OCI-LY1 (cell line): ENCODE measurements at regions not wholly inside any gene's neighbourhood (a gene's known extent, or its start where the extent isn't known, plus 50 kb on each side); places are given as distances from the start of the nearest gene placed in this dataset.

ENCODE experiments used
- H2AFZ ChIP-seq: fragments of 200-600 bp; sonication (generic), shearing (Covaris generic); 2 replicates; pipeline ENCODE4 v1.6.0; 2014; ENCODE audit warnings: antibody characterized with exemption, mild to moderate bottlenecking, low read length
- H3F3A ChIP-seq: fragments of 200-600 bp; sonication (generic), shearing (Covaris generic); 2 replicates; pipeline ENCODE4 v1.6.0; 2014; ENCODE audit warnings: mild to moderate bottlenecking, antibody characterized with exemption, low read length, moderate library complexity; ENCODE audit not compliant: insufficient read depth
- H3K27ac ChIP-seq: fragments of 200-600 bp; sonication (generic); 2 replicates; pipeline ENCODE4 v1.5.1; 2014; ENCODE audit warnings: low read length, mixed run types, mild to moderate bottlenecking, low read depth; ENCODE audit not compliant: poor library complexity, severe bottlenecking
- H3K27me3 ChIP-seq: fragments of 200-600 bp; sonication (generic); 2 replicates; pipeline ENCODE4 v1.6.0; 2014; ENCODE audit warnings: antibody characterized with exemption, mild to moderate bottlenecking, low read length, moderate library complexity; ENCODE audit not compliant: insufficient read depth
- H3K36me3 ChIP-seq: fragments of 200-600 bp; sonication (generic); 2 replicates; pipeline ENCODE4 v1.6.1; 2014; ENCODE audit warnings: mild to moderate bottlenecking, antibody characterized with exemption, low read length, moderate library complexity, mixed read lengths; ENCODE audit not compliant: insufficient read depth
- H3K4me1 ChIP-seq: fragments of 200-600 bp; sonication (generic); 2 replicates; pipeline ENCODE4 v1.5.1; 2014; ENCODE audit warnings: mild to moderate bottlenecking, low read length, moderate library complexity; ENCODE audit not compliant: insufficient read depth, severe bottlenecking
- H3K4me2 ChIP-seq: fragments of 200-600 bp; sonication (generic), shearing (Covaris generic); 2 replicates; pipeline ENCODE4 v1.6.1; 2014; ENCODE audit warnings: low read length
- H3K4me3 ChIP-seq: fragments of 200-600 bp; sonication (generic); 2 replicates; pipeline ENCODE4 v1.5.1; 2014; ENCODE audit warnings: low read length, low read depth, mild to moderate bottlenecking, mixed read lengths; ENCODE audit not compliant: poor library complexity, severe bottlenecking
- H3K79me2 ChIP-seq: fragments of 200-600 bp; shearing (Covaris generic); 2 replicates; pipeline ENCODE4 v1.6.1; 2016; ENCODE audit warnings: mixed run types, low read length, mixed read lengths; ENCODE audit not compliant: insufficient read depth
- H3K9ac ChIP-seq: fragments of 200-600 bp; sonication (generic), shearing (Covaris generic); 2 replicates; pipeline ENCODE4 v1.6.1; 2014; ENCODE audit warnings: mild to moderate bottlenecking, low read length, mixed read lengths
- H3K9me2 ChIP-seq: fragments of 200-600 bp; sonication (generic), shearing (Covaris generic); 2 replicates; pipeline ENCODE4 v1.6.1; 2014; ENCODE audit warnings: low read depth, mild to moderate bottlenecking, low read length, mixed read lengths
- H3K9me3 ChIP-seq: fragments of 200-600 bp; shearing (Covaris generic); 2 replicates; pipeline ENCODE4 v1.6.1; 2014; ENCODE audit warnings: low read length, mixed read lengths
- H4K20me1 ChIP-seq: fragments of 200-600 bp; sonication (generic), shearing (Covaris generic); 2 replicates; pipeline ENCODE4 v1.6.0; 2016; ENCODE audit warnings: mild to moderate bottlenecking, low read length; ENCODE audit not compliant: insufficient read depth
- EZH2 ChIP-seq: fragments of 200-600 bp; sonication (generic), shearing (Covaris generic); IDR thresholded peaks from 2 replicates; pipeline ENCODE4 v1.8.0; 2017; ENCODE audit warnings: borderline replicate concordance, mixed run types, mild to moderate bottlenecking, antibody characterized with exemption, low read length, moderate library complexity, mixed read lengths
- TF ChIP-seq, protein P1 (sequence below): fragments of 200-600 bp; sonication (generic), shearing (Covaris generic); IDR thresholded peaks from 2 replicates; pipeline ENCODE4 v1.5.1; 2017; ENCODE audit warnings: mild to moderate bottlenecking, antibody characterized with exemption, low read length, moderate library complexity, mixed read lengths

DNA sequence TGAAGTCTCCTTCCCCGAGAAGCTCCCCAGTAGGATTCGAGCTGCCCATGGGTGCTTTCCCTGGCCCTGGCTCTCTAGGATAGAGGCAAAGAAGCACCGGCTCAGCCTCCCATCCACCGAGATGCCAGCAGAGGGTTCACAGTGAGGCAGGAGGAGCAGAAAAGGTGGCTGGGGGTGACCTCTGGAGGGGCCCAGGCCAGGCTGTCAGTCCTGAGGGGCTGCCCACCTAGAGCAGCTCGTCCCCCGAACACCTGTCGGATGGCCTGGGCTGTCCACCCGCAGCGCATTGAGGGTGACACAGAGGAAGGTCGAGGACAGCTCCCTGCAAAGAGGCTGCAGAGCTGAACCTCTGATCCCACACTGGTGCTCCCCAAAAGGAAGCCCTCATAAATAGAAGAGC lies 167.2 kb upstream of the PPP2R2D start:
- no peak overlapping the region for H3K4me3 ChIP-seq
- H3K9me3 ChIP-seq, result no peaks in the 10 kb centered on the region
- no peak overlapping the region for H2AFZ ChIP-seq
- no peaks in the 10 kb centered on the region for H3K79me2 ChIP-seq
- no peak overlapping the region for H3K4me2 ChIP-seq
- TF ChIP-seq, protein P1, sequence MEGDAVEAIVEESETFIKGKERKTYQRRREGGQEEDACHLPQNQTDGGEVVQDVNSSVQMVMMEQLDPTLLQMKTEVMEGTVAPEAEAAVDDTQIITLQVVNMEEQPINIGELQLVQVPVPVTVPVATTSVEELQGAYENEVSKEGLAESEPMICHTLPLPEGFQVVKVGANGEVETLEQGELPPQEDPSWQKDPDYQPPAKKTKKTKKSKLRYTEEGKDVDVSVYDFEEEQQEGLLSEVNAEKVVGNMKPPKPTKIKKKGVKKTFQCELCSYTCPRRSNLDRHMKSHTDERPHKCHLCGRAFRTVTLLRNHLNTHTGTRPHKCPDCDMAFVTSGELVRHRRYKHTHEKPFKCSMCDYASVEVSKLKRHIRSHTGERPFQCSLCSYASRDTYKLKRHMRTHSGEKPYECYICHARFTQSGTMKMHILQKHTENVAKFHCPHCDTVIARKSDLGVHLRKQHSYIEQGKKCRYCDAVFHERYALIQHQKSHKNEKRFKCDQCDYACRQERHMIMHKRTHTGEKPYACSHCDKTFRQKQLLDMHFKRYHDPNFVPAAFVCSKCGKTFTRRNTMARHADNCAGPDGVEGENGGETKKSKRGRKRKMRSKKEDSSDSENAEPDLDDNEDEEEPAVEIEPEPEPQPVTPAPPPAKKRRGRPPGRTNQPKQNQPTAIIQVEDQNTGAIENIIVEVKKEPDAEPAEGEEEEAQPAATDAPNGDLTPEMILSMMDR, result no peak
- no peak for TF ChIP-seq EZH2
- no peak overlapping the region for H3K9ac ChIP-seq
- H3K36me3 ChIP-seq, result no peaks in the 10 kb centered on the region
- no peaks in the 10 kb centered on the region for H3K9me2 ChIP-seq
- H3K27ac ChIP-seq, result no peak overlapping the region
- no peaks in the 10 kb centered on the region for H4K20me1 ChIP-seq
- H3K4me1 ChIP-seq, result no peaks in the 10 kb centered on the region
- no peaks in the 10 kb centered on the region for H3K27me3 ChIP-seq
- H3F3A ChIP-seq, result no peaks in the 10 kb centered on the region

DNA sequence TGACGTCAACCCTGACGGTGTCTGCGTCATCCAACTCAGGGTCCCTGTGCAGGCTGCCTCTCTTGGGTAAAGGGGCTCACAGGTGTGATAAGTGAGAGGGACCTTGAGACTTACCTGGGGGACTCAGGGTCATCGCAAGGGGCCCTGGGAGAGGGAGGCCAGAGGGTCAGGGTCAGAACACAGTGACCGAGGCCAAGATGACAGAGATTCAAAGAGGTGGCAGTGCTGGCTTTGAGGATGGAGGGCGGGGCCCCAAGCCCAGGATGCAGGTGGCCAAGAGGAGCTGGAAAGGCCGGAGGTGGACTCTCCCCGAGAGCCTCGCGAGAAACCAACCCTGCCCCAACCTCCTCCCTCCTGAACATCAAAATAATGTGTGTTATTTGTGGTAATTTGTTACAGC lies 165.2 kb upstream of the PPP2R2D start:
- no peaks in the 10 kb centered on the region for H3K36me3 ChIP-seq
- no peak overlapping the region for H3K9ac ChIP-seq
- no peak overlapping the region for H2AFZ ChIP-seq
- H3F3A ChIP-seq, result no peaks in the 10 kb centered on the region
- TF ChIP-seq, protein P1, result no peak
- TF ChIP-seq EZH2, result no peak
- H4K20me1 ChIP-seq, result no peaks in the 10 kb centered on the region
- H3K79me2 ChIP-seq, result no peaks in the 10 kb centered on the region
- no peaks in the 10 kb centered on the region for H3K9me2 ChIP-seq
- H3K9me3 ChIP-seq, result no peaks in the 10 kb centered on the region
- no peak overlapping the region for H3K4me2 ChIP-seq
- H3K27me3 ChIP-seq, result no peaks in the 10 kb centered on the region
- no peak overlapping the region for H3K27ac ChIP-seq
- no peaks in the 10 kb centered on the region for H3K4me1 ChIP-seq
- H3K4me3 ChIP-seq, result no peak overlapping the region

DNA sequence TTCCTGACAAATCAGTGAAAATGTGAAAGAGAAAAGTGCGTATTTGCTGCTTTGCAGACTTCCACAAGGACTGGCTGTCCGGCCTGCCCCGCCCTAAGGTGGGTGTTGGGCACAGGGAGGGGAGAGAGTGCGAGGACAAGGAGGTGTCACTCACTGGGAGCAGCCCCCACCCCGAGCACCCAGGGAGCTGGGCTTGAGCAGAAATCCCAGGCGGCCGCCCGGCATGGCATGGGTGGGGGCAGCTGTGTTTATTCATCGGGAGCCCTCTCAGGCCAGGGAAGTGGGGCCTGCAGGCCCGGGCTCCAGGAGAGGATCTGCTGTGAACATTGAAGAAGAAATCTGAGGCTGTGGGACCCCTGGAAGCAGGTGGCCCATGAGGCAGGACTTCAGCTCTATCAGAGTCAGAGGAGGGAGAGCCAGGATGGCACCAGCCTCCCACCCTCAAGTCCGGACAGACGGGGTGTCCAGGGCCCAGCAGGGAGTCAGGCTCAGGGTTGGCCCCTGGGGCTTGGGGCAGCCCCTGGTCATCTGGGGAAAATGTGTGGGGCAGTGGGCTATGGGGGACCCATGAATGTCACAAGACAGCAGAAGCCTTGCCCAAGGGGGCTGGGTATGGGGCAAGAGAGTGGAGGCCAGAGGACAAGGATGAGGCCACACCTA lies 164.4 kb upstream of the PPP2R2D start:
- no peaks in the 10 kb centered on the region for H4K20me1 ChIP-seq
- no peaks in the 10 kb centered on the region for H3K36me3 ChIP-seq
- no peak overlapping the region for H3K9ac ChIP-seq
- no peaks in the 10 kb centered on the region for H3K9me2 ChIP-seq
- no peaks in the 10 kb centered on the region for H3K4me1 ChIP-seq
- no peaks in the 10 kb centered on the region for H3F3A ChIP-seq
- H3K27me3 ChIP-seq, result no peaks in the 10 kb centered on the region
- no peak overlapping the region for H3K4me3 ChIP-seq
- no peaks in the 10 kb centered on the region for H3K79me2 ChIP-seq
- no peak overlapping the region for H3K4me2 ChIP-seq
- TF ChIP-seq, protein P1, result no peak
- no peak for TF ChIP-seq EZH2
- no peak overlapping the region for H3K27ac ChIP-seq
- no peak overlapping the region for H2AFZ ChIP-seq
- no peaks in the 10 kb centered on the region for H3K9me3 ChIP-seq
